HG02610 (cell line): ENCODE measurements at regions not wholly inside any gene's neighbourhood (a gene's known extent, or its start where the extent isn't known, plus 50 kb on each side); places are given as distances from the start of the nearest gene placed in this dataset.
A peak's percentile ranks its signal among the peaks of the same experiment; 100 is the strongest.

Experiments
- ATAC-seq: cut with Tn5 transposase; IDR thresholded peaks from one replicate; pipeline ENCODE4 v1.9.1; 2021; ENCODE audit warnings: mild to moderate bottlenecking, moderate library complexity; ENCODE audit not compliant: unreplicated experiment

DNA sequence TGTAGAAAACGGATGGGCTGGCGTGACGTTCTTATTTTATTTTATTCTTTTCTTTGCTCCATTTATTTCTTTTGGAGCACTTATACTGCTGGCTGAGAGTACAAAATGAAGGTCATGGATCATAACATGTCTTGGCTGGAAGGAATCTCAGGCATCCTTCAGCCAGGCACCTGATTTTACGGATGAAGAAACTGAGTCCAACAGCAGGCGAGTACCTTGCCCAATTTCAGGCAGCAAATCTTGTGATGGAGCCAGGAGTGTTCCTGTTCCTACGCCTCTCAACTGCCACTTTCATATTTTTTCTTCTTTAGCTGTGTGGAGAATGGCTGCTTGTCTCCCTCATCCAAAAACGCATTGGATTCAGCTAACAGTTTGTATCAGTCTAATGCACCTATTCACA lies 332.1 kb upstream of the IGFBP7 start:
- no peak for ATAC-seq

DNA sequence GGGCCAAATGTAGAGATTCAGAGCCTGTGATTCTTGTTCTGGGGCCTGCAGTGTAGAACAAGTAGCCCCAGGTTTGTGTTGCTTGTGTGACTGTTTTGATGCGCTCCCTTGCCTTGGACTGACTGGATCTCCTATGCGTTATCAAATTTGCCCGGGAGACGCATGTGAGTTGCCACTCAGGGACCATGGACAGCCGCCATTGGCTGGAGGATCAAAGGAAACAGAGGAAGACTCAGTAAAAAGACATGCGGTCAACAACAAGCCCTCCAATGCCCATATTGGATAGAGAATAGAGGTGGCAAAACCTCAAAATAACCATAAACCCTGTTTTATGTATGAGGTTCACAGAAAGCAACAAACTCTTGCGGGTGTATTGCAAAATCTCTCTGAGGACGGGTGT lies 327.5 kb upstream of the IGFBP7 start:
- no peak for ATAC-seq

DNA sequence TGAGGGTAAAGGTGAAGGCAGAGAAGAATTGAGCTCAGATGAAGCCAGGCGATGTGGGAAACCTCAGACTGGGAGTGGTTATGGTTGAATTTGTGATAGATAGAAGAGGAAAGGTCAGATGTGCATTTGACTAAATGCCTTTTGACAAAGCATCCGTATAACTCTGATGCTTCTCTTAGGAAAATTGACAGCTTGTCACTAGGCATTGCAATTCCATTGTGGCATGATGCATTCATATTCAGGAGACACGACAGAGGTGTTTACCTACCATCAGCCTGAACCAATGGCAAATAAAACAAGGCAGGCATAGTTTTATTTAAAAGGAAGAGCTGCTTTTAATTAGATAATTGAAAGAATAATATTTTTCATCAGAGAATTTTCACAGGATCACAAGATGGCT lies 325.1 kb upstream of the IGFBP7 start:
- no peak for ATAC-seq

DNA sequence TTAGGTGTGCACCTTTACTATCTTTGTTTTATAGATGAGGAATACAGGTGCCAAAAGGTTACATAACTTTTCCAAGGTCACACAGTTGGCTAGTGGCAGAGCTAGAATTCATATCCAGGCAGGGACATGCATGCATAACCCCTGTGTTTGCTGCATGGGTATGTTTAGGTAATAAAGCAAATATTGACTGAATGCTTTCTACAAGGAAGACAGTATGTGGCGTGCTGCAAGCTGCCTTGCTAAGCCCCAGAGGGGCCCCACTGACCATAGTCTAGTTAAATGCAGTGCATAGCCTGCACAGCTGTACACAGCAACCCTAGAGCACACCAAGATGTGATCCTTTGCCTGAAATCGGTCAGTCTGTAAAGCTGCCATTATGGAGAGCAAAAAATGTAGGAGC lies 320.5 kb upstream of the IGFBP7 start:
- no peak for ATAC-seq

DNA sequence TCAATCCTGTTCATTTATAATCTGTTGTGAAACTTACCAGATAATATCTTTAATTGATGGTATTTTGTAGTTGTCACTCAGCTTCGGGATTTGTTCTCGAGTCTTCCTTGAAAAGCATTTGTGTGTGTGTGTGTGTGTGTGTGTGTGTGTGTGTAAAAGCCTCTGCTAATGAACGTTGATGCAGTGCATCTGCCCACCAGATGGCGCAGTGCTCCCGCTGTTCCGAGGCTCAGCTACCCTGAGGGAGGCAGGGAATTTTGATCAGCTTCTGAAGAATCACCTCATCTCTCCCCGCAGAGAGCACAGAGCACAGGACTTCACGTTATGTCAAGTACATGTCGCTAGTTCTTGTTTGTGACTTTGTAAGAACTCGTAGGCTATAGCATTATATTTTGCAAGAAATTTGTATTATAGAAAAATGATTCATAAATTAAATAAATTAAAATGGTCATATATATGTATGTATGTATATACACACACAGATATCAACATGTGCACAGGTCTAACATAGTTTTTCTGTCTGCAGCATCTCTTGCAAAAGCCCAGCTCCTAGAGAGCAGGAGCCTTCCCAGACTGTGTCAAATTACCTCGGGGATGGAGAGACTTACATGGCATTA lies 316.7 kb upstream of the IGFBP7 start:
- peak; percentile 81 for ATAC-seq

DNA sequence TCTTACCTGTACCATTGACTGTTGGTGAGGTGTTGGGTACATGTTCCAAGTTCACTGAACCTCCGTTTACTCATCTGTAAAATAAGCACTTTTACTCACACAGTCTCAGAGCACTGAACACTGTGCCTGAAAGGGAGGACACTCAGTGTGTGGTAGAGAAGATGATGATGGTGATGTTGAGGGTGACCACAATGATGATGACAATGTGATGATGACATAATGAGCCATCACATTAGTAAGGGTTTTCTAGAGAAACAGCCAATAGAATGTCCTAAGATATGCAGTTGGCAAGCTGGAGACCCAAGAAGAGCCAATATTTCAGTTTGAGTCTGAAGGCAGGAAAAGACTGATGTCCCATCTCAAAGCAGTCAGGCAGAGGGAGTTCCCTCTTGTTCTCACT lies 315.4 kb upstream of the IGFBP7 start:
- ATAC-seq = no peak

DNA sequence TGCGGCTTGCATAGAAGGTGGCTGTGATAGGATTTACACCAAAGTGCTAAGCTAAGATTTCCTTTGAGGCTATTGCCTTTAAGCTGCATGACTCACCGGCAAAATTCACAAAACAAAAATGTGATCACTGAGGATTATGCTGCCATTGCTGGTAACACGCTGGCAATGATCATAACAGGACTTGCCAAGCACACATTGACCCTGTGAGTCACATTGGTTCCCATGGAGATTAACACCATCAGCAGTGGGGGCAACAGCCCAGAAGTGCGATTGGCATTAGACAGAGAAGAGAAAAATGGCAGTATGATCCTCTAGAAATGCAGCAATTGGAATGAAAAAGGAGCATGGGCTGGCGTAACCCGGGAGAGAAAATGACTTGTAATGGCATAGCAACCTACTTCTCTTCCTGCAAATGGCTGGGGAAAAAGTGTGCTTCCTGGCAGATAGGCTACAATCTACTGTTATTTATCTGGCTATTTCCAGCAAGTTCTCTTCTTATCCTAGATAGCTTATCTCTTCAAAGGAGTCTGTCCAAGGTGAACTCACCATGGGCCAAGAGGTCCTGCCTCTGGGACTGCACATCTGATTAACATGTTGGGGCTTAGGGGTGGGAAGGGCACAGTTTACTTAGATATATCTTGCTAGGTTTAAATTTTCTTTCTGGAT lies 314.2 kb upstream of the IGFBP7 start:
- ATAC-seq = no peak

DNA sequence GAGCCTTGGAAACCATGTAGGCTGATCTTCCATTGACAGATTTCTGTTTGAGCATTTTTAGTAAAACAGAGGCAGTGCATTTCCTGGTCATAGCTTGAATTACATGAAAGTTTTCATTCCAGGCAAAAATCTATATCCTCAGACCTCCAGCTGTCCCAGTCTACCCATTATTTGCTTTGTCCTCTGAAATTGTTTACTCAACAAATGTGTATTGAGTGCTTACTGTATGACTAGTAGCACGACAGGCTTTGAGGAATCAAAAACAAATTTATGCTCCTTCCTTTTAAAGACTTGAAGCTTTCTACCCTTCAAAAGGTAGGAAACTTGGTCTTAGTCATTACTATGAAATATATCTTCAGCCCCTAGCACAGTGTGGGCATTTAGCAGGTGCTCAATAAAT lies 307.9 kb upstream of the IGFBP7 start:
- no peak for ATAC-seq

DNA sequence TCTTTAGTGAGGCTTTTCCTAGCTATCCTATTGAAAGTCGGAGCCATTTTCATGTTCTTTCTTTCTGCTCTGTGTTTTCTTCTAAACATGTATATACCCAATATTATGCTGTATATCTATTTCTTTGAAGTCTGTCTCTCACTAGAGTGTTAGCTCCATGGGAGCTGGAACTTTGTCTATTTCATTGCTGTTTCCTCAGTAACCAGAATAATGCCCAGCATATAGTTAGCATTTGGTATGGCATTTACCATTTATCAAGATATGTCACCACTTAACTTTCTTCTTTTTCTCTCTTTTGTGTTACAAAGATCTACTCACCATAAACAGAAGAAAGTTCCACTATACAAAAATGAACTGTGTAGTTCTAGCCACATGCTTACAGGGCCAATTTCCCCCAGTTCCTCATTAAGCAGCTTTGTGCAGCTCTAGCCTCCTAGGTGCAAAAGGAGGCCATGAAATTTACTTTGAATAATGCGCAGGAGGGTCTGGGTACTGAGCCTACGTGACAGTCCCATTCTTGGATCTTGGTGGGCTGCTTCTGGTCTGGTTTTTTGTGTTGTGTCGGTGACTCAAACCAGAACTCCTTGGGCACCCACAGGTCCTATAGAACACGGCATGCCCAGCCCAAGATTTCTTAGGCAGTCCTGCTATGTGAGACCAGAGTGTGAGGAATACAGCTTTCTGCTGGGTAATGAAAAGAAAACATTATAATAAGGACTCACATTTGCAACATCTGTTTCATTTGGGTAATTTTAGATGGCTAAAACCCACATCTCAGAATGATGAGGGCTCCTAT lies 302.3 kb upstream of the IGFBP7 start:
- ATAC-seq = no peak

DNA sequence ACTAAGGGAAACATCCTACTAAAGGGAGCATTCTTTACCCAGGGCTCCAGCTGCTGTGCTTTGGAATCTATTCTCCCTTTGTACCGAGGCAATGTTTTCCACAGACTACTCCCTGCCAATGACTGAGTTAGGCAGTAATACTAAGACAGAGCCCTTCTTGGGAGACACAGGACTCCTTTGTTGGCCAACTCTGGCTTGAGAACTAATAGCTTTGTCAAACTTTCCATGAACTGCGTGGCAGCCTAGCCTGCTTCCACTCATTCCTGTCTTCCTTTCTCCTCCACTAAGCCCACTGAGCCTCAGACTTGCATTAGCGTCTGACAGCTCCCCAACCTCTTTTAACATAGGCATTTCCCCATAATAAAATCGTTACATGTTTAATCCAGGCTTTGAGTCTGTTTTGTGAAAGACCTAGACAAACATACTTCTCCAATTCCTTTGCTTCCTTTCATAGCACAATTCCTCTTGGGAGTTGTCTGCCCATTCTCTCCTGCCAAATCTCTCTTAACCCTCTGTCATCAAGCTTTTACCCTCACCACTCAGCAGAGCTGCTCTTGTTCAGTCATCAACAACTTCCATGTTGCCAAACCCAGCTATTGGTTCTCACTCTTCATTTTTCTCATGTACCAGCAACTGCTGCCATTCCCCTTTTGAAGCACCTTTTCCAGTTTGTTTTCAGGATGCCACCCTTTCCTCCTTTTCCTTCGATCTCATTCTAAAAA lies 300.3 kb upstream of the IGFBP7 start:
- ATAC-seq = no peak

DNA sequence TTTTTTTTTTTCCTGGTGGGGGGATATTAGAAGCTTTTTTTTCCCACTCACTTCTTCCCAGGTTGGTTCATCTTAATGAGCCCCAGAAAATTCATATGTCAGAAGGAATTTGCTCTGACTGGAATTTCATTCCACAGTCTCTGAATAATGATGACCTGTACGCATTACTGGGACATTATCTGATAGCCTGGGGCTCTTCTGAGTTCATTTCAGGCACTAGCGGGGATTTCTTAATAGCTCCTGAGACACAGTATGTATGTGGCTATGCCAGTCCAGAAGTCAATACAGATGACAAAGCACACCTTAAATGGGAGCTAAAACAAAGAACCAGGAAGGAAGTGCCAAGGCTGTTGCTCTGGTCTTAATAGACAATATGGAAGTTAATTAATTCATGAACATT lies 295.2 kb upstream of the IGFBP7 start:
- ATAC-seq = no peak

DNA sequence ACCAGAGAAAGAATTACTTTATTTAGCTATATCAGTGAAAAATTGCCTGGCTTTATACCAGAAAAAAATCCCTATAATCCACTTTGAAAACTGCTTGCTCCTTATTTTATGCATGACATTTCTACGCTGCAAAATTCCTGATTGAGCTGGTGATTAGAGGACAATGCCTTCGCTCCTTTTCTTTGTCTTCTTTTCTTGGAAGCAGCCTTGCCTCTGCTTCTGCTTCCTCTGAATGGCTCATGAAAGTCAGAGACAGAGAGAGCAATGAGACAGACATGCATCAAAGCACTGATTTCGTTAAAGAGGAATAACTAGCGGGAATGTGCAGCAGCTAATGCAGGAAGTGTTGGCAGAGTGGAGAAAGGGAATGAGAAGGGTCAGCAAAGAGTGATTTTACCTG lies 294.3 kb upstream of the IGFBP7 start:
- no peak for ATAC-seq

DNA sequence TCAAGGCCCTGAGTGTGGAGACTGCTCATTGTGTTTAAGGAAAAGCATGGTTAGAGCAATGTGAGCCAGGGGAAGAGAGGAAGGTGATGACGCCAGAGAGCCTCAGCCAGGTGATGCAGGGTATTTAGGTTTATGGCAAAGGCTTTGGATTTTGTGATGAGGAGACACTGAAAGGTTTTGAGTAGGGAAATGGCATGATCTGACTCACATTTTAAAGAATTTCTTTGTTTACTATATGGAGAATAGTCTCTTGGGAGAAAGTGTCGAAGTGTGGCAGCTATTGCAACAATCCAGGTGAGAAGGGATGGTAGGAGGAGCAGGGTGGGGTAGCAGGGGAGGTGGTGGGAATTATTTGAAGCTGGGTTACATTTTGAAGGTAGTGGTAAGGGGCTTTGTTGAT lies 293.4 kb upstream of the IGFBP7 start:
- no peak for ATAC-seq

DNA sequence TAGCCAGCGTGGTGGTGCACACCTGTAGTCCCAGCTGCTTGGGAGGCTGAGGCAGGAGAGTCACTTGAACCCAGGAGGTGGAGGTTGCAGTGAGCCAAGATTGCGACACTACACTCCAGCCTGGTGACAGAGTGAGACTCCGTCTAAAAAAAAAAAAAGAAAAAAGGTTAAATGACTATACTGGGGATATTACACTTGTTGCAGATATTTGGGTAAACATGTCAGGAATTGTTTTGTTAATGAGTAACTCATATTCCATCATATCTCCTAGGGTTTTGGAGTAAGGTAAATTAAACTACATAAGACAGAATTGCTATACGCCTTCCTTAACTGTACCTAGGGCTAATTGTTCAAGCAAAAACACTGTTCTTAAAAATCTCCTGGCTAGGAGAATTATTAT lies 291.4 kb upstream of the IGFBP7 start:
- no peak for ATAC-seq

DNA sequence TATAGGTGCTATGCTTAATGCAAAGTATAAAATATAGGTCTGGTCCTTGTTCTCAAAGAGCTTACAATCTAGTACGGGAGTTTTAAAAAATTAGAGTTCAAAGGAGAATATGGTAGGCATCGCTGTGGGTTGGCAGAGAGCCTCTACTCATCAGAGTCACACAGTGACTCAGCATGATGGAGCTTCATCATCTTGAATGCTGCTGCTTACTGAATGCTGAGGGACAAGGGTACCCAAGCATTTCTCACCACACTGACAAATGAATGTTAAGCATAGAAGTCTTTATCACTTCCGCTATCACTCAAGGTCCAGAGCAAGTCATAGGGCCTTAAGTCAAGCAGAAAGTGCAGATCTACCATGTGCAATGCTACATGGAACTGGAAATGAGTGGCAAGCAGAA lies 268.6 kb upstream of the IGFBP7 start:
- ATAC-seq = no peak

DNA sequence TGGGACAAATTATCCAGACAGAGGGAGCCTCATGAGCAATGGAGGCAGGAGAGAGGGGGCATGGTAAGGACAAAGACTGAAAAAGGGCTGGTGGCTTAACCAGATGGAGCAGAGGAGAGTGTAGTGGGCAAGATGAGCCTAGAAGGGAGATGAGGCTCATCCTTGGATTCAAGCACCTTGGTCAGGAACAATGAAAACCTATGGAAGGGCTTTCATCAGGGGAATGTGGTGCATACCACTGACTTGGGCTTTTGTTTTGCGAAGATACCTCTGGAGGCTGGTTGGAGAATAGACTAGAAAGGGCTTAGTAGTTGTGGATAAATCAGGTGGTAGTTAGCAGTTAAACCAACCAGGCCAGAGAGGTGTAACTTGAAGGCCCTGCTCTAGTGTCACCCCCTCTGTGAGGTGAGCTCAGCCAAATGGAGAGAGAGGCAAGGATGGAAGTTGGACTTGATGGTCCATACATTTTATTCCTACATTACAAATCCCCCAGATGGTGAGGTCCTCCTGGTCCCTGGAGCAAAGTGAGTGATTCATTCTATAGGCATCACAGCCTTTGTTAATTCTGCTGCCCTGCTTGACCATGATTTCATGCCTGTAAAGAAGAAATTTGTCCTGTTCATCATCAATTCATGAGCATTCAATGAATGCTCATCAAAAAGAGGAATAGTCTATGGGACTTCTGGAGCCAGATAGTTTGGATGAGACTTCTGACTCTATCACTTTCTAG lies 264.8 kb upstream of the IGFBP7 start:
- ATAC-seq = no peak

DNA sequence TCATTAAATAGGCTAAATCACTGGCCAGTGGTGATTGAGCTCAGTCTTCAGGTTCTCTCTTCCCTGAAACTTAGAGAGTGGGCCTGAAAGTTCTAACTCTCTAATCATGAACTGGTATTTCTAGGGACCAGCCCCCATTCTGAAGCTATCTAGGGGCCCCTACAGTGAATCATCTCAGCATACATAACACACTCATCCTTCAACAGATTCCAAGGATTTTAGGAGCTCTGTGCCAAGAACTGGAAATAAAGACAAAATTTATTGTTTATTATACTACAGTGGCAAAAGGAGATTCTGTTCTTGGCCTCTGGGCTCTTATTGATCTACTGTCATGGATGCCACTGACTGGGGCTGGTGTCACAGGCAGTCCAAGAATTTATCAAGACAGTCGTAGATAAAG lies 263.8 kb upstream of the IGFBP7 start:
- ATAC-seq = no peak

DNA sequence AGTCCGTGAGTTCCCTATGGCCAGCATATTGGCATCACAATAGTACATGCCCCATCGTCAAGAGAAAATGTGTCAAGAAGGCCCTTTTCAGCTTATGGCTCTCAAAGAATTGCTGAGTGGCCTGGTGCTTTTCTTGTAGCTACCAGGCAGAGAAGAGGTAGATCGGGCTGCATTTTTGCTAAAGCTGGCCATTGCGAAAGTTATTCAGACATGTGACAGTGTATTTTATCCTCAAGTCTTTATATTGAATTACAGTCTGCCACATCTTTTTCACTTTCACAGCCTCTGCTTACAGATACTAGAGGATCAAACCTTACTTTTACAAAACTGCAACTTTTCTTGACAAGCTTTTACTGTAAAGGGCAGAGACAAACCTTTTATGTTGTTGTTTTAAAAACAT lies 261.5 kb upstream of the IGFBP7 start:
- ATAC-seq = no peak

DNA sequence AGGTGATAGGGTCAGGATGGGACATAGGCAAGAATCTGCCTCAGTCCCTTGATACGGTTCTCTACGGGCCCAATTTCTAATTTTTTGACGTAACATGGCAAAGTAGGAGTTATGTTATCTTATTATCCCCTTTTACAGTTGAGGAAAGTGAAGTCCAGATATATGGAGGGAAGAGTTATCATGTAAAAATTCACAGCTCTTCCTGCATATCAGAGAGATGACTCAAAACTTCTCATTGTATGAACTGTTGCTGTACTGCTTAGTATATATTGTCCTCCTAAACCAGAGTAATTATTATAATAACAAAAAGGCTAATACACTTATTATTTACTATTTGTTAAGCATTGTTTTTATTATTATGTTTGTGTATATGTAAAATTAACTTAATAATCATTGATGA lies 260.5 kb upstream of the IGFBP7 start:
- no peak for ATAC-seq

DNA sequence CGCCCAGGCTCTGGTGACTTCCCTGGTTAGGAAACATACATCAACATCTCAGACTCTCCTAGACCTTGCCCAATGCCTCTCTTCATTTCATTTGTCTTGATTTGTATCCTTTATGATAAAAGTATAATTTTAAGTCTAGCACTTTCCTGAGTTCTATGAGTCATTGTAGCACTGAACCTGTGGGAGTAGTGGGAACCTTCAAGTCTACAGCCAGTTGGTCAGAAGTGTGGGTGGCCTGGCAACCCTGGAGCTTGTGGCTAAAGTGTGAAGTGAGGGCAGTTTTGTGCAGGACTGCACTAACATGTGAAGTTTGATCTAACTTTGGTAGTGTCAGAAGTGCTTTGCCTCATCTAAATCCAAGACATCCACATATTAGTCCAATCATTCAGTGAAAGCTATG lies 259.3 kb upstream of the IGFBP7 start:
- no peak for ATAC-seq

DNA sequence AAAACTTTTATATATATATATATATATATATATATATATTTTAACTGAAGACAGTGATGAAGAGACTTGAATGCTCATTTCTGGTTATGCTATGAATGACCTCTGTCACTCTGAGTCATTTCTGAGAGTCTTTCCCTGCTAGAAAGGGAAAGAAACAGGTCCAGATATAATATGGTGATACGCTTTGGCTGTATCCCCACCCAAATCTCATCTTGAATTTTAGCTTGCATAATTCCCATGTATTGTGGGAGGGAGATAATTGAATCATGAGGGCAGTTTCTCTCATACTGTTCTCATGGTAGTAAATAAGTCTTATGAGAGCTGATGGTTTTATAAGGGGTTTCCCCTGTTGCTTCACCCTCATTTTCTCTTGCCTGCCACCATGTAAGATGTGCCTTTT lies 254.1 kb upstream of the IGFBP7 start:
- no peak for ATAC-seq
